Fibroblast of gingiva (primary cell): ENCODE measurements at regions not wholly inside any gene's neighbourhood (a gene's known extent, or its start where the extent isn't known, plus 50 kb on each side); places are given as distances from the start of the nearest gene placed in this dataset.

ENCODE experiments used
- DNase-seq: peaks from one replicate; pipeline ENCODE4 v3.0.0-alpha.2; 2011; ENCODE audit warnings: low read depth

GRCh38 chr6:130766239-130767144 lies 60.7 kb upstream of the SMLR1 start:
- no peak for DNase-seq

GRCh38 chr6:130769861-130770260 lies 57.3 kb upstream of the SMLR1 start:
- peak; percentile 24 for DNase-seq

GRCh38 chr6:130771741-130772140 lies 55.5 kb upstream of the SMLR1 start:
- DNase-seq = peak; percentile 81

- no peak for DNase-seq
These were observed 53.3 kb upstream of the SMLR1 start for GRCh38 chr6:130773860-130774259.

- DNase-seq = peak; percentile 49
These were observed 51.7 kb upstream of the SMLR1 start for GRCh38 chr6:130775411-130776012.

- no peak for DNase-seq
These were observed 50.8 kb upstream of the SMLR1 start for GRCh38 chr6:130776287-130776925.
